CD4-positive, alpha-beta T cell treated with Interleukin-15 for 1 hour (primary cell): ENCODE measurements at regions not wholly inside any gene's neighbourhood (a gene's known extent, or its start where the extent isn't known, plus 50 kb on each side); places are given as distances from the start of the nearest gene placed in this dataset.
A peak's percentile ranks its signal among the peaks of the same experiment; 100 is the strongest.
"Not testable (repeated sequence)": the region's sequence is repeated elsewhere in the genome, so short reads cannot be mapped to it uniquely, and the experiment has no call there.

Experiments
- DNase-seq: peaks from one replicate; pipeline ENCODE4 v3.0.0-alpha.2; 2020

GRCh38 chr1:60949154-60949825 lies 133.1 kb upstream of the NFIA start:
- no peak for DNase-seq

- no peak for DNase-seq
Observed at GRCh38 chr1:60948486-60948885, 133.9 kb upstream of the NFIA start.

- DNase-seq = no peak
Observed at GRCh38 chr1:60947367-60947766, 135.0 kb upstream of the NFIA start.

GRCh38 chr1:60942896-60943638 lies 139.3 kb upstream of the NFIA start:
- DNase-seq = no peak

GRCh38 chr1:60942291-60942690 lies 140.1 kb upstream of the NFIA start:
- DNase-seq = no peak

GRCh38 chr1:60940685-60941084 lies 141.7 kb upstream of the NFIA start:
- not testable (repeated sequence) for DNase-seq

- DNase-seq = no peak
Observed at GRCh38 chr1:60937720-60938119, 144.6 kb upstream of the NFIA start.

GRCh38 chr1:60936591-60937342 lies 145.6 kb upstream of the NFIA start:
- DNase-seq = no peak

- no peak for DNase-seq
Observed at GRCh38 chr1:60936163-60936562, 146.2 kb upstream of the NFIA start.

GRCh38 chr1:60935599-60936110 lies 146.7 kb upstream of the NFIA start:
- DNase-seq = no peak

- no peak for DNase-seq
Observed at GRCh38 chr1:60930130-60930529, 152.2 kb upstream of the NFIA start.

GRCh38 chr1:60924964-60925798 lies 157.2 kb upstream of the NFIA start:
- DNase-seq = no peak

GRCh38 chr1:60924165-60924564 lies 158.2 kb upstream of the NFIA start:
- DNase-seq = no peak

- no peak for DNase-seq
Observed at GRCh38 chr1:60923389-60924087, 158.8 kb upstream of the NFIA start.

GRCh38 chr1:60922304-60922703 lies 160.1 kb upstream of the NFIA start:
- DNase-seq = peak; percentile 19

GRCh38 chr1:60921175-60921574 lies 161.2 kb upstream of the NFIA start:
- DNase-seq = no peak

- DNase-seq = no peak
Observed at GRCh38 chr1:60920561-60920960, 161.8 kb upstream of the NFIA start.

- no peak for DNase-seq
Observed at GRCh38 chr1:60918867-60919266, 163.5 kb upstream of the NFIA start.

GRCh38 chr1:60916906-60917305 lies 165.5 kb upstream of the NFIA start:
- DNase-seq = no peak

GRCh38 chr1:60916199-60916598 lies 166.2 kb upstream of the NFIA start:
- DNase-seq = no peak

GRCh38 chr1:60915441-60915840 lies 166.9 kb upstream of the NFIA start:
- no peak for DNase-seq

- DNase-seq = no peak
Observed at GRCh38 chr1:60914982-60915381, 167.4 kb upstream of the NFIA start.
